GM19099 (cell line): ENCODE measurements at regions not wholly inside any gene's neighbourhood (a gene's known extent, or its start where the extent isn't known, plus 50 kb on each side); places are given as distances from the start of the nearest gene placed in this dataset.

Source experiments
- POLR2A ChIP-seq: IDR thresholded peaks from 3 replicates; pipeline ENCODE4 v1.6.1; 2011; ENCODE audit warnings: low read depth; ENCODE audit not compliant: insufficient read length; ENCODE audit errors: extremely low read depth

DNA sequence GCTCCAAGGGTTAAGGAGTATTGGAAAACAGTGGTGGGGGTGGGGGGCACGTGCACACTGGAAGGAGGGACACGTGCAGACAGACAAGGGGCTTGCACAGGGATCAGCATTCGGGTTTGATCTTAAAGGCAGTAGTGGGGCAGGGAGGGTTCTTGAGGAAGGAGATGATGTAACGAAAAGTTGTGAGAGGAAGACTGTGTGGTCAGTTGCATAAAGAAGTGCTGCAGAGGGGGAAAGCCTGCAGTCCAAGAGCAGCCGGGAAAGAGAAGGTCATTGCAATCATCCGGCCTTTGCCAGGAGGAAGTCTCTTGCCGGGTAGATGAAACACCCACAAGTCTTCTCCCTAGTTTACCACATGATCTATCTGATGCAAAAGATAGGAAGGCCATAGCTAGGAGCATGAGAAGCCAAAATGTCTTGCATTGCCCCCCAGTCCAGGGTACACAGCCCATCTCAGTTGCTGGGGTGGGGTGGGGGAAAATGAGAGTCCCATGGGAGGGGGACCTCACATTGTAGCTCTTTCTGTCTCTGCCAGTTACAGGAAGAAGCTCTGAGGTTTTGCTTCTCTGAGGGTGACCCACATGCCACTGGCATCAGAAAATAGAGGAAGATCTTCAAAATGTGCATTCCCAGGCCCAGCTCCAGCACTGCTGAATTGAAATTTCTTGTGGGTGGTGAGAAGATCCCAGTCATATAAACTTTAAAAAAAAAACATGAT is 202.5 kb upstream of the RAB4A start:
- TF ChIP-seq POLR2A, result no peak

DNA sequence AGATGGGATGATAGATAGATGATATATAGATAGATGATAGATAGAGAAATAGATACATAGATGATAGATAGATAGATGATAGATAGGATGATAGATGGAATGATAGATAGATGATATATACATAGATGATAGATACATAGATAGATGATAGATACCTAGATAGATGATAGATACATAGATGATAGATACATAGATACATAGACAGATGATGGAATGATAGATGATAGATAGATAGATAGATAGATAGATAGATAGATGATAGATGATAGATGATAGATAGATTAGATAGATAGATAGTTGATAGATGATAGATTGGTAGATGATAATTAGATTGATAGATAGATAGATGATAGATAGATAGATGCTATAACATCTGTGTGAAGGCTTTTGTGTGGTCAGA is 201.7 kb upstream of the RAB4A start:
- TF ChIP-seq POLR2A, result no peak

DNA sequence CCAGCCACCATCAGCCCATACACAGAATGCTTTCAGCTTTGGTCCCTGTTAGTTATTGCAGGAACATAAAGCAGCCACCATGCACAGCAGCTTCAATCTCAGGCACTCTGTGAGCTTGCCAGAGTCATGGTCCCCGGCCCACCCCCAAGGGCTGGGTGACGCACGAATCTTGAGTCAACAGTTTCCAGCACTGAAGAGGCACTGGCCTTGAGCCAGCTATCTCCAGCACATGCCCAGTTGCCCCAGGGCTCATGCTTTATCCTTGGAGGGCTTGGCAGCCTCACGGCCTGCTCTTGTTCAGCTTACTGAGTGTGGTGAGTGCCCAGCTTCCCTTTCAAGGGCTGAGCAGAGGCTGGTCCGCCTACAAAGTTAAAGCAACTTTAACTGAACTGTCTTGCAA is 200.7 kb upstream of the RAB4A start:
- no peak for TF ChIP-seq POLR2A

DNA sequence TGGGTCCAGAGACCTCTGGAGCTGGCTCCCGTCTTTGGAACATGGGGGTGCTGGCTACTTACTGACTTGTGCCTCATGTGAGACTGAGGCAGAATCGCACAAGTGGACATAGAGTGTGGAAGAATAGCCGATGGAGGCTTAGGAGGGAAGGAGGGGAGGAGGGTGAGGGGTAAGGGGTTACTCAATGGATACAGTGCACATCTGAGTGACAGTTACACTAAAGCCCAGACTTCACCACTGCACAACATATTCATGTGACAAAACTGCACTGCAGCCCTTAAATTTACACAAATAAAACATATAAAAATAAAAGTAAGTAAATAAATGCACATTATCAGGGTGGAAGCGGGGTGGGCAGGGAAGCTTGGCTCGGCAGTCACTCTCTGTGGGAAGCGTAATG is 197.7 kb upstream of the RAB4A start:
- no peak for TF ChIP-seq POLR2A

DNA sequence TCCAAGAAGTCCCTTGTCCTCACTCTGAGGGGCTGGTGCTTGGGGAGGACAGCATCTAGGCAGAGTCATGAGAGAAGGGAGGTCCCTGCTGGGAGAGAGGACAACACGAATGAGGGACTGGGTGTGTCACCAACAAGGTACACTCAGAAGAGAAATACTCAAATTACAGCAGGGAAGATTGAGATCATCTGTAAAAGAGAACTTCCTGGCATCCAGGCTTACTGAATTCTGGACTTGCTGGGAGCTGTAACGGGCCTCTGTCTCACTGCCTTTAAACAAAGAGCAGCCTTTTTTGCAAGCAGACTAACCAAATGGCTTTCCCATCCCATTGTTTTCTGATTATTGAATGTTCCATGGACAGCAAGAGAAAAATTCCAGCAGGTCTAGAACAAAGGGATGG is 195.7 kb upstream of the RAB4A start:
- TF ChIP-seq POLR2A, result no peak

DNA sequence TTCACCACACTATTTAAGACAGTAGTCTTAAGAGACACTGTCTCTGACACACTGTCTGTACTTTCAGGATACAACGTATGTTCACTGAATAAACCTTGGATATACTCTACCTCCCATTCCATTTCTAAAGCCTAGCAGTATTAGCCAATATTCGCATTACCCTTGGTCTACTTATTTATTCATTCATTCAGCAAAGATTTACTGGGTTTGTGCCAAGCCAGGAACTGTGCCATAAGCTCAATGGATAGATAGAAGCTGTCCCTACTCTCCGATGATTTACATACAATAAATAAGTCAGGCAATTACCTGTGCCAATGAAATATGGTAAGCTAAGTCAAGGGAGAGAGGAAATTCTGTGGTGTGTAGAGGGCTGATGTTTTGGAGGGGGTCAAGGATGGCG is 195.2 kb upstream of the RAB4A start:
- no peak for TF ChIP-seq POLR2A

DNA sequence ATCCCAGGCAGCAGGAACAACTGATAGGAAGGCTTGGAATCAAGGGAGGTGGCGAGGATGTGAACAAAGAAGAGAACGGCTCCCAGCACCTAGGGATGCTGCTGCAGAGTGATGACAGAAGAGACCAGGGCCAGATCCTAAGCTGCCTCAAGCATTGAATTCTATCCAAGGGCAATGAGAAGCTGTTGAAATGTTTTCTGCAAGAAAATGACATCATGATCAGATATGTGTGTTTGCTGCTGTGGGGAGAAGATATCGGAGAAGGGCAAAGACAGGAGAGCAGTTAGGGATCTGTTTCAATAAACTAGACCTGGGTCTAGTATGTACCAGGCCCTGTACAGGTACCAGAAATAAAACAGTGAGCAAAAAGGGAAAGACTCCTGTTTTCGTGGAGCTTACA is 194.7 kb upstream of the RAB4A start:
- TF ChIP-seq POLR2A, result no peak

DNA sequence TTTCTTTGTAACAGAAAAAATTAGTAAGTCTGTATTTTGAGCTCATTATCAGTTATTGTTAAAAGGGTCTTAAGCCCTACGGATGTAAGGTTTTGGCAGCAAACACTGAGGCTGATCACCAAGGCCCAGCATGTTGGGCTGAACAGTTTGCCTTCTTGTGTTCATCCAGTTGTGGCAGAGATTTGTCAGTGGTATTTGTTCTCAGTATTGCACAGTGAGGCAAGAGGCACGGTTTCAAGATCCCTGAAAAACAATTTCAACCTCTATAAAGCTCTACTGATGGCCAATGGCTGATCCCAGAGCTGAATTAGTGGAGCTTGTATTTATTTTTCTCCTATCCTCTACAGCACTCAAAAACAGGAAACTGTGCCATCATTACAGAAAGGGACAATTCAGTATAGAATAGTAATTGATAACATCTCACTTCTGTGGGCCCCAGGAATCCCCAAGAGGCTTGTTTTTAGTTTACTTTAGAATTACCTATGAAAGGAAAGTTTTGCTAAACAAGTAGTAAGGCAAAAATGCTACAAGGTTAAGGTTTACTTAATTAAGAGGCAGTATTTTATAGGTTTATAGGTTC is 191.8 kb upstream of the RAB4A start:
- no peak for TF ChIP-seq POLR2A

DNA sequence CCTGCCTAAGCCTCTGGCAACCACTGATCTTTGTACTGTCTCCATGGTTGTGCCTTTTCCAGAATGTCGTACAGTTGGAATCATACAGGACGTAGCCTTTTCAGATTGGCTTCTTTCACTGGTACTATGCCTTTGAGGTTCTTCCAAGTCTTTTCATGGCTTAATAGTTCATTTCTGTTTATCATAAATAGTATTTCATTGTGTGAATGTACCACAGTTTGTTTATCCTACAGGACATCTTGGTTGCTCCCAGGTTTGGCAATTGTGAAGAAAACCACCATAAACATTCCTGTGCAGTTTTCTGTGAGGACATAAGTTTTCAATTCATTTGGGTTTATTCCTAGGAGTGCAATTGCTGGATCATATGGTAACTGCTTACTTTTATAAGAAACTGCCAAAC is 190.6 kb upstream of the RAB4A start:
- TF ChIP-seq POLR2A, result no peak

DNA sequence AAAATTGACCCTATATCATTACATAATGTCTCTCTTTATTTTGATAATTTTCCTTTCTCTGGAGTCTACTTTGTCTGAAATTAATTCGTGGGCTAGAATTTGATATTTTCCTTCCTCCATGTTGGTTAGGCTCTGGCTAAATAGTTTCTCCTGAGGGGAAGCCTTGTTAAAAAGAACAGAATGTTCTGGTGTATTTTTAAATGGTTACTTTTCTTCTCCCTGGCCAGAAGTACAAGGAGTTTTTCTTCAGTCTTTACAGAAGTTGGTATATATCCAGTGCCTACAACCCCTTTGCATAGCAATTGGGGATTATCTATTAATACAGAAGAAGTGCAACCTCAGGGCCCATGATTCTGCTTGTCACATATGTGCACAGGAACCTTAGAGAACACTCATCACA is 185.6 kb upstream of the RAB4A start:
- no peak for TF ChIP-seq POLR2A

DNA sequence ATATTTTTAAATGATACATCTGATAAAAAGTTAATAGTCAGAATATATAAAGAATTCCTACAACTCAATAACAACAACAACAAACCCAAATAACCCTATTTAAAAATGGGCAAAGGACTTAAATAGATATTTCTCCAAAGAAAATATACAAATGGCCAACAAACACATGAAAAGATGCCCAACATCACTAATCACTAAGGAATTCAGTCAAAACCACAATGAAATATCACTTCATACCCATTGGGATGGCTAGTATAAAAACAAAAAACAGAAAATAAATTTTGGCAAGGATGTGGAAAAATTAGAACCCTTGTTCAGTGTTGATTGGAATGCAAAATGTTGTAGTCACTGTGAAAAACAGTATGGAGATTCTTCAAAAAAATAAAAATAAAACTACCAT is 184.8 kb upstream of the RAB4A start:
- TF ChIP-seq POLR2A, result no peak

DNA sequence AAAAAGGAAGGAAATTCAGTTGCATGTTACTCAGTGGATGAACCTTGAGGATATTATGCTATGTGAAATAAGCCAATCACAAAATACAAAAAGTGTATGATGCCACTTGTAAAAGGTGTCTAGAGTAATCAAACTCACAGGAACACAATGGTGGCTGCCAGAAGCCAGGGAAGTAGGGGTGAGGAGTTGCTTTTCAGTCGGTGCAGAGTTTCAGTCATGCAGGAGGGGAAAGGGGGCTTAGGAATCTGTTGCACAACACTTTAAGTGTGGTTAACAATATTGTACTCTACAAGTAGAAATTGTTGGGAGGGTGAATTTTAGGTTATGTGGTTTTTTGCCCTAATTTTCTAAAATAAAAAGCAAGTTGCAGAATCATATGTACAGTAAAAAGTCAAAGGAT is 184.2 kb upstream of the RAB4A start:
- TF ChIP-seq POLR2A, result no peak

DNA sequence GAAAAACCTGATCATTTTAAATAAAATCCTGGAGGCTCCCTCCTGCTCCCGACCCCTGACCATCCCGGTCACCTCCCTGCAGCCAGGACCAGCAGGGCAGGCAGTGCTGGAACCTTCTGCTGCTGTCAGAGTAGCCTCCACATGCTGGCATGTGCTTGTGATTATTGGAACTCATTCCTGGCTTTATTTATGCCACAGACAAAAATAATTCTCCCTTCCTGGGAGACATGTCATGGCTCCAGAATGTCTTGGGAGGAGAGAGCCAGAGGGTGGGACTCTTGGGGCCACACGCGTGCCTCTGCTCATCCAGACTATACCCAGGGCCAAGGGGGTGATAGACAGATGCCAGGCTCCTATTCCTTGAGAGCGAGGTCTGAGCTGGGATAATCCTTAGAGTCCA is 183.6 kb upstream of the RAB4A start:
- TF ChIP-seq POLR2A, result no peak

DNA sequence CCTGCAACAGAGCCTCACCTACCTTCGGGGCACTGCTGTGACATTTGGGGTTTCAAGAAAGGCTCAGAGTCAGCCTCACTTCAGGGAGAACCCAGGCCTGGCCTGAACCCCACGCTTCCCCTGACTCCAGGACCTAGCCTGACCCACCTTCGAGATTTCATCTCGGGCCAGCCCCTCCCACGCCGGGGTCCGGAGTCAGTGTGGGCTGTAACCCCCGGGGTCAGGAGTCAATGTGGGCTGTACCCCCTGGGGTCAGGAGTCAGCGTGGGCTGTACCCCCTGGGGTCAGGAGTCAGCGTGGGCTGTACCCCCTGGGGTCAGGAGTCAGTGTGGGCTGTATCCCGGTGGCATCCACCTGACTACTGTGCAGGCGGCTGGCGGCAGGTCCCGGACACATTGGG is 183.0 kb upstream of the RAB4A start:
- TF ChIP-seq POLR2A, result no peak

DNA sequence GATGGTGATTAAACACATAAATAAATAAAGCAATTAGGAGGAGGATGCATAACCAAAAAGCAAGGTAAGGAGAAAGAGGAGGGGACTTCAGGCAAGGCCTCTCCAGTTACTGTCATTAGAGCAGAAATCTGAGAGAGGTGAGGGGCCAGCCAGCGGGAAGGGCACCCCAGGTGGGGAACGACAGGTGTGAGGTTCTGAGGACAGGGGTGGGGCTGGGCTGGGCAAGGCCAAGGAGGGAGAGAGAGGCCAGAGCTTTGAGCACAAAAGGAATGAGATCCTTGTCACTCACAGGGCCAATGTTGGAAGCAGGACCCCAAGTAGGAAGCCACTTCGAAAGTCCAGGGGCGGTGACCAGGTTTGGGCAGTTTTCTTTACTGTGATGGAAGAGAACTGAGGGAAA is 182.2 kb upstream of the RAB4A start:
- no peak for TF ChIP-seq POLR2A

DNA sequence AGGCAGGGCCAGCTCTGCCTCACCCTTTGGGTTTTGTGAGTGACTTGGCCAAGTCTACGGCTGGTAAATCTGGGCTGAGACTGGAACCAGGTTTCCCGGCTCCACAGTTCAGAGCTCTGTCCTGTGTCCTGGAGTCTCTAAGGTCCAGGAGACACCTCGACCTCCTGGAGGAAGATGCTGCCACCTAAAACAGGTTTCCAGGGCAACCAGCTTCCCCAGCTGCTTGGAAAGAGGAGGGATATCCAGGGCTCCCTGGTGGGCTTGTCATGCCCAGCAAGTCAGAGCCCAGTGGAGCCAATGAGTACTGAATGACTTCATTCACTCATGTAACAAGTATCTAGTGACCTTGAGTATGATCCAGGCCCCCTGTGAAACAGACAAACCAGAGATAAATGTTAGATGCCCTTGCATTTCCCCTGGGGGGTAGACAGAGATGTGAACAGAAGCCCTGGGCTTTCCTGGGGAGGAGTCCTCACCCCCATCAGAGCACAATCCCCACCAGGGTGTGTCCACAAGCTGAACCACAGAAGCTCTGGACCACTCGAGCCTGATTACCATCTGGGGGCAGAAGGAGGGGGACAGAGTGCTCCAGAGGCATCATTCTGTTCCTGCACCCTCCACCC is 181.2 kb upstream of the RAB4A start:
- no peak for TF ChIP-seq POLR2A

DNA sequence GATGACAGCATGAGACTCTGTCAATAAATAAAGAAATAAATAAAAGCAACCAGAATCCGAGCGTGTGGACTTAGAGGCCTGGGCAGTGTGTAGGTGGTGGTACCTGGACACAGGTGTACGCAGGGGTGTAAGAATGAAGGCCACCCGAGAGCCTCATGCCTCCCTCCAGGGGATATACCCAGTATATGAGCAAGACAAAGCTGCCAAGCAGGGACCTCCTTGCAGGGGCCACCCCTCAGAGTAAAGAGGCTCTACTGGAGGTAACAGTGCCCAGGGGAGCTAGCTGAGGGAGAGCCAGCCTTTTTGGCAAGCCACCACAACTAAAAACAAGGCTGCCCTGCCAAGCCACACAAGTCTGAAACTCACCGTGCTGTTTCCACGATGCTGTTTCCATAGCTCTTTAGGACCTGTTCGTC is 179.2 kb upstream of the RAB4A start:
- TF ChIP-seq POLR2A, result no peak
